ENCODE measurements at regions not wholly inside any gene's neighbourhood (a gene's known extent, or its start where the extent isn't known, plus 50 kb on each side); places are given as distances from the start of the nearest gene placed in this dataset.

GRCh38 chr7:46616636-46617035 is 695.6 kb upstream of the IGFBP3 start:
- DNase-seq (ENCODE audit: extremely low spot score), result no peak
- ChIA-PET POLR2A (no interaction called here), CTCF (no interaction called here)
- TF ChIP-seq TARDBP (IDR thresholded peaks at IDR 0.05), result no peak
- no peak for TF ChIP-seq SP1 (IDR thresholded peaks at IDR 0.05)
- TF ChIP-seq HDGF (IDR thresholded peaks at IDR 0.05; ENCODE audit: borderline replicate concordance), result no peak
- no peak for TF ChIP-seq NFRKB (IDR thresholded peaks at IDR 0.05)
- no peak for TF ChIP-seq ZNF384 (IDR thresholded peaks at IDR 0.05)
- no peak for TF ChIP-seq LEF1 (IDR thresholded peaks at IDR 0.05; ENCODE audit: borderline replicate concordance)
- TF ChIP-seq BHLHE40 (IDR thresholded peaks at IDR 0.05; ENCODE audit: borderline replicate concordance), result no peak
- no peak for TF ChIP-seq ARNT (IDR thresholded peaks at IDR 0.05)
- TF ChIP-seq PKNOX1 (IDR thresholded peaks at IDR 0.05), result no peak
- no peak for TF ChIP-seq SUZ12 (IDR thresholded peaks at IDR 0.05)
- no peak for TF ChIP-seq FOXA1 (IDR thresholded peaks at IDR 0.05)

DNA sequence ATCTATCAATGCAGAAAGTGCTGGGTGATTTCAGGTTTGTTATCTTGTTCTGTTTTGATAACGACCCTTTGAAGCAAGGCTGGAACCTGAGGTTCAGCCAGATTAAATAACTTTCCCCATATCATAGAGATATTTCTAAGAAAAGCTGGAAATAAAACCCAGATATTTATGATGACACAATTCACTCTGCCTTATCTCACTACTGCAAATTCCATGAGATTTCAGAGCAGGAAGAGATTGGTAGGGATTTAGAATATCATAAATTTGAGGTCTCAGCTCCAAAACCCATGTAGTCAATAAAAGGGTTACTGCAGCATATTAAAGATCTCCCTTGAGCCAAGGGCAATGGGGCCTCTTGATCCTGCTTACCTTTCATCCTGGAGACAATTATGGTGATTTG is 692.5 kb upstream of the IGFBP3 start:
- ChIA-PET POLR2A (no interaction called here), CTCF (interaction anchor here (0.6 kb wide), 1 partner anchor 20 kb away, joined by 5 read pairs; no protein-coding TSS in a partner anchor)
- TF ChIP-seq SUZ12 (IDR thresholded peaks at IDR 0.05), result no peak
- TF ChIP-seq BHLHE40 (IDR thresholded peaks at IDR 0.05; ENCODE audit: borderline replicate concordance), result no peak
- TF ChIP-seq ZNF384 (IDR thresholded peaks at IDR 0.05), result no peak
- no peak for TF ChIP-seq NFRKB (IDR thresholded peaks at IDR 0.05)
- TF ChIP-seq HDGF (IDR thresholded peaks at IDR 0.05; ENCODE audit: borderline replicate concordance), result no peak
- no peak for TF ChIP-seq ELF4 (IDR thresholded peaks at IDR 0.05)
- no peak for TF ChIP-seq LEF1 (IDR thresholded peaks at IDR 0.05; ENCODE audit: borderline replicate concordance)
- no peak for TF ChIP-seq SP1 (IDR thresholded peaks at IDR 0.05)
- TF ChIP-seq FOXA1 (IDR thresholded peaks at IDR 0.05), result no peak
- no peak for TF ChIP-seq TARDBP (IDR thresholded peaks at IDR 0.05)
- TF ChIP-seq CTBP1 (IDR thresholded peaks at IDR 0.05; ENCODE audit: borderline replicate concordance), result no peak
- TF ChIP-seq FOXM1 (IDR thresholded peaks at IDR 0.05; ENCODE audit: borderline replicate concordance), result no peak
- no peak for TF ChIP-seq ARNT (IDR thresholded peaks at IDR 0.05)
- TF ChIP-seq L3MBTL2 (conservative IDR thresholded peaks at IDR 0.05), result no peak
- no peak for TF ChIP-seq PKNOX1 (IDR thresholded peaks at IDR 0.05)
- no peak for TF ChIP-seq FOXK2 (IDR thresholded peaks at IDR 0.05)
- DNase-seq (ENCODE audit: extremely low spot score), result no peak

- POLR2A ChIA-PET, result no interaction called here
- CTCF ChIA-PET, result interaction anchor here (0.6 kb wide), 2 partner anchors 10 to 21 kb away, joined by 3 to 5 read pairs; no protein-coding TSS in a partner anchor
- DNase-seq (ENCODE audit: extremely low spot score), result no peak
- TF ChIP-seq FOXM1 (IDR thresholded peaks at IDR 0.05; ENCODE audit: borderline replicate concordance) (no peak), LEF1 (IDR thresholded peaks at IDR 0.05; ENCODE audit: borderline replicate concordance) (no peak), NFRKB (IDR thresholded peaks at IDR 0.05) (no peak), ARNT (IDR thresholded peaks at IDR 0.05) (no peak), ZNF384 (IDR thresholded peaks at IDR 0.05) (no peak), FOXA1 (IDR thresholded peaks at IDR 0.05) (no peak), CTBP1 (IDR thresholded peaks at IDR 0.05; ENCODE audit: borderline replicate concordance) (no peak), PKNOX1 (IDR thresholded peaks at IDR 0.05) (no peak), HDGF (IDR thresholded peaks at IDR 0.05; ENCODE audit: borderline replicate concordance) (no peak), TARDBP (IDR thresholded peaks at IDR 0.05) (no peak), SP1 (IDR thresholded peaks at IDR 0.05) (no peak), BHLHE40 (IDR thresholded peaks at IDR 0.05; ENCODE audit: borderline replicate concordance) (no peak)
Measured at GRCh38 chr7:46613116-46613515, 692.0 kb upstream of the IGFBP3 start.

- ChIA-PET CTCF (no interaction called here), POLR2A (no interaction called here)
- TF ChIP-seq FOXM1 (IDR thresholded peaks at IDR 0.05; ENCODE audit: borderline replicate concordance), result no peak
- TF ChIP-seq CTBP1 (IDR thresholded peaks at IDR 0.05; ENCODE audit: borderline replicate concordance), result no peak
- no peak for TF ChIP-seq SUZ12 (IDR thresholded peaks at IDR 0.05)
- no peak for TF ChIP-seq L3MBTL2 (conservative IDR thresholded peaks at IDR 0.05)
- TF ChIP-seq NFRKB (IDR thresholded peaks at IDR 0.05), result no peak
- no peak for TF ChIP-seq HDGF (IDR thresholded peaks at IDR 0.05; ENCODE audit: borderline replicate concordance)
- TF ChIP-seq LEF1 (IDR thresholded peaks at IDR 0.05; ENCODE audit: borderline replicate concordance), result no peak
- TF ChIP-seq TARDBP (IDR thresholded peaks at IDR 0.05), result no peak
- no peak for TF ChIP-seq FOXK2 (IDR thresholded peaks at IDR 0.05)
- no peak for DNase-seq (ENCODE audit: extremely low spot score)
Measured at GRCh38 chr7:46611508-46611907, 690.4 kb upstream of the IGFBP3 start.

- ChIA-PET CTCF (no interaction called here), POLR2A (no interaction called here)
- DNase-seq (ENCODE audit: extremely low spot score), result no peak
- TF ChIP-seq TARDBP (IDR thresholded peaks at IDR 0.05) (no peak), FOXA1 (IDR thresholded peaks at IDR 0.05) (no peak), L3MBTL2 (conservative IDR thresholded peaks at IDR 0.05) (no peak), BHLHE40 (IDR thresholded peaks at IDR 0.05; ENCODE audit: borderline replicate concordance) (no peak), ELF4 (IDR thresholded peaks at IDR 0.05) (no peak), FOXM1 (IDR thresholded peaks at IDR 0.05; ENCODE audit: borderline replicate concordance) (no peak), NFRKB (IDR thresholded peaks at IDR 0.05) (no peak), SP1 (IDR thresholded peaks at IDR 0.05) (no peak), SUZ12 (IDR thresholded peaks at IDR 0.05) (no peak), CTBP1 (IDR thresholded peaks at IDR 0.05; ENCODE audit: borderline replicate concordance) (no peak), HDGF (IDR thresholded peaks at IDR 0.05; ENCODE audit: borderline replicate concordance) (no peak), FOXK2 (IDR thresholded peaks at IDR 0.05) (no peak), PKNOX1 (IDR thresholded peaks at IDR 0.05) (no peak), ZNF384 (IDR thresholded peaks at IDR 0.05) (no peak), LEF1 (IDR thresholded peaks at IDR 0.05; ENCODE audit: borderline replicate concordance) (no peak), ARNT (IDR thresholded peaks at IDR 0.05) (no peak)
Measured at GRCh38 chr7:46610746-46611145, 689.7 kb upstream of the IGFBP3 start.

All from HEK293T (cell line).